ENCODE measurements at regions not wholly inside any gene's neighbourhood (a gene's known extent, or its start where the extent isn't known, plus 50 kb on each side); places are given as distances from the start of the nearest gene placed in this dataset.
A peak's percentile ranks its signal among the peaks of the same experiment; 100 is the strongest.

GRCh38 chr6:109315341-109316110, 66.7 kb downstream of the CD164 start:
- DNase-seq, result no peak

DNA sequence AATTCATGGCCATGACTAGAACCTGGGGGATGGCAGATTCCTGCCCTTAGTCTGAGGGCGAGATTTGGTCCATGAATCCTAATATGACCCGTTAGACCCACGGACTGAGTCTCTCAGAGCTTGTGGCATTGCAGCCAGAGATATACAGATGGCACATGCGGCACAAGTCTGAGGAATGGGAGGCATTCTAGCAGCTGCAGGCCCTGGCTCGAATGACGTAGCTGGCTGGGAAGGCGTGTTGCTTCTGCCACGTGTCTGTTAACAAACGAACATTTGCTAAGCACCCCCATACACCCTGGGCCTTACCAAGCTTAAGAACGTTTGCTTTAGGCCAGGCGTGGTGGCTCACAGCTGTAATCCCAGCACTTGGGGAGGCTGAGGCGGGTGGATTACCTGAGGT, 68.0 kb downstream of the CD164 start:
- no peak for DNase-seq

DNA sequence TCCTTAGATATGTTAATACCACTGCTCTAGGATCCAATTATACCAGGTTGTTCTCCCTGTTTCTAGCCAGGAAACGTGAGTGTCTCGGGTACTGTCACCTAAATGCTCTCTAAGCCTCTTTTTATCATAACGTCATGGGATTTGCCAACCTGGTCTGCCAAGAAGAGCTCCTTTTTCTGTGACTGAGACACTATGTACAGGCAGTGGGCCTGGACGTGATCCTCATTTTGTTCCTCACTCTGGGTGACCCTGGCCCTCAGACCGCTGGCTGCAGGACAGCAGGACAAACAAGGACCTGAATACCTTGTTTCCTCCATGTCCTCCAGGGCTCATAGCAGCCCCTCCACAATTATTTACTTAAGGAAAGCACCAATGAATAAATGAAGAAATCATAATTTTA, 69.1 kb downstream of the CD164 start:
- no peak for DNase-seq

GRCh38 chr6:109311471-109311870, 70.8 kb downstream of the CD164 start:
- DNase-seq, result no peak

GRCh38 chr6:109309917-109310316, 72.3 kb downstream of the CD164 start:
- no peak for DNase-seq

- DNase-seq, result peak; percentile 74
These were observed 74.2 kb downstream of the CD164 start for GRCh38 chr6:109308018-109308492.

- no peak for DNase-seq
These were observed 75.5 kb downstream of the CD164 start for GRCh38 chr6:109306733-109307132.

DNA sequence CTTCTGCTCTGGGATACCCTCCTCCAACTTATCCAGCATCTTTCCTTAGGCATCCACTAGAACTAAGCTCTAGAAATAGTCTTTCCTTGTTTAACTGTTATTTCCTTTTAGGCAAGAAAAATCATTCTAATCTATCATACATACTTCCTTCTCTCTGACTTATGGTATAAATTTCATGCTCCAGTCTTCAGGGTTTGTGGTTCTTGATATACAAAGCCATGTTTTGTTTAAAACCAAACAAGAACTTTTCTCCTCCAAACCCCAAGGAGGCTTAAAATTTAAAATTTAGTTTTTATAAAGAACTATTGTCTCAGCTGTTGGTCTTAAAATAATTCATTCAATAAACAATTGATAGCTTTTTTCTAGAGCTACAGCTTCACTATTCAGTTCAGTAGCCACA, 77.2 kb downstream of the CD164 start:
- no peak for DNase-seq

DNA sequence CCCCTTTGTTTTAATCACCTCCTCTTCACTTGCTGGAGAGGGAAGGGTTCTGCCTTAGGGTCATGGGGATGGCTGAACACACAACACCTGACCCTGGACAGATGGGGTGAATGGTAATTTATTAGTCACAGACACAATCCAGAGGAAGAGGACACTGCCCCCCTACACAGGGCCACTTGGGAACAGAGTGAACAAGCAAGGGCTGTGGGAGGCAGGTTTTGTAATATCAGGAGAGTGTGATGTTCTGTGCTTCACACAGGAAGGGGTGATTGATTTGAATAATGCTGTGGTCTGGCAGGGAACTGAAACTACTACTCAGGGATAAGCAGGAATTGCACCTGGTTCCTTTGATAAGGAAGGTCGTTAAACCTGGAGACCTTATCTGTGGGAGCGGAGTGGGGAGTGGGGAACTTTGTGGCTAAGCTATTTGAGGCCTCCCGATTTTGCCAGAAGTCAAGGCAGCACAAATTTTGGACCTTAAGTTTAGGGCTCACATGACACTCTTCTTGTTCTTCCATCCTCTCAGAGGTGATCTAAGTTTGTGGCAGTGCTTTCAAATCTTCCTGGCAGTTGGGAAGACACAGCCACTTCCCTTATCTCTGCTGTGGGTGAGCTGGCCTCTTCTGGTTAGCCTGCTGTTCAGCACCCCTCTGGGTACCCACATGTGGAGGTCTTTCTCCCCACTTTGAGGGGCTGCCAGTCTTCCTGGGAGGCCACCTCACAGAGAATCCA, 77.8 kb downstream of the CD164 start:
- DNase-seq, result peak; percentile 41

DNA sequence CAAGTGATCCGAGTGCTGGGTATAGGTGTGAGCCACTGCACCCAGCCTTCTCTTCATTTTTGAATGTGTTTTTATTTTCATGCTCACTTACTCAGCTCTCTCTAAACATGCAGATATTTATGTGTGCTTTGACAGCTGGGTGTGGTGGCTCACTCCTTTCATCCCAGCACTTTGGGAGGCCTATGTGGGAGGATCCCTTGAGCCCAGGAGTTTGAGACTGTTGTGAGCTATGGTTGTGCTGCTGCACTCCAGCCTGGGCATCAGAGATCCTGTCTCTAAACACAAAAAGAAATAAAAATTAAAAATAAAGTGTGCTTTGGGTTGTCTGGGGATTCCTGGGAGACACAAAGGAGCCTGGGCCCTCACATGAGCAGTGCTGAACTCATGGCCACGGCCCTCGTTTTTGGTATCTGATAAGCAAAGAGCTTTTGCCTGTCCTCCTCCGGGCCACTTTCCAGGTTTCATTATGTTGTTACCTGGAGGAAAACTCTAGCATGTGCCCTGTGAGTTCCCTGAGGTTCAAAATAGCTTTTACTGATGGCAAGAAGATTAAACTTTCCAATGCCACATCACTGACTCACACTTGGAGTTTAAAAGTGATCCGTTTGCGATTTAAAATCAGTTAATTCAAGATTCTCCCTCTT, 78.5 kb downstream of the CD164 start:
- no peak for DNase-seq

GRCh38 chr6:109303164-109303563, 79.1 kb downstream of the CD164 start:
- DNase-seq, result no peak

DNA sequence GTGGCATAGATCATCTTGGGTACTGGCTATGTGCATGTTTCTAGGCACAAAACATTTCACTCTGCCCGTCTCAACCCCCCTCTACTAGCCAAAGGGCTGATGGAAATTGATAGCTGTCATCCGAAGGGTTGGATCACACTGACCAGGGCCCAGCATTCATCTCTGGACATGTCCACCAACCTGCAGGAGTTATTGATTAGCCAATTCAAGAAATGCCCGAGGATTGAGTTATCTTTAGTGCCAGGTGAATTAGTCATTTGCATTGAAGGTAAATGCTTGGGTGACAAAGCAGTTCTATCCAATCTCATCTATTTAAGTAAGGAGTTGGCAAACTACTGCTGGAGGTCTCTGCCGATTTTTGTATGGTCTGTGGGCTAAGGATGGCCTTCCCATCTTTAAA, 80.1 kb downstream of the CD164 start:
- no peak for DNase-seq

DNA sequence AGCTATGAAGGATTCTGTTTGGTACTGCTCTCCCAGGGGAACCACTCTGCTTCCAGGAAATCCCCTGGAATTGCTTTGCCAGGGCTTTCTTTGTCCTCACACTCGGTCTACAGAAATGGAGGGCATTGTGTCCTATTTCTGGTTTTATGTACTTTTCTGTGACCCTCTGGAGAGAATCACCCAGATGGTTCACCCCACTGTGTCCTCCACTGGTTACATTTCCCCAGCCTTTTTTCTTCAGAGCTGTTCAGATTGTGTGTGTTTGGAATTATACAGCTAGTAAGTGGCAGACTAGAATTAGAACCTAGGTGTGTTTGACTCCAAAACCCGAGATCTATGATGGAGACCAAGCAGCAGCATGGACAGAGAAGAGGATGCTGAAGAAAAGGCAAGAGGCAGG, 80.8 kb downstream of the CD164 start:
- no peak for DNase-seq

- no peak for DNase-seq
These were observed 81.4 kb downstream of the CD164 start for GRCh38 chr6:109300874-109301273.

- DNase-seq, result no peak
These were observed 82.3 kb downstream of the CD164 start for GRCh38 chr6:109299776-109300564.

GRCh38 chr6:109299265-109299607, 83.0 kb downstream of the CD164 start:
- no peak for DNase-seq

GRCh38 chr6:109298605-109299264, 83.5 kb downstream of the CD164 start:
- no peak for DNase-seq

- DNase-seq, result no peak
These were observed 84.7 kb downstream of the CD164 start for GRCh38 chr6:109297406-109298110.

DNA sequence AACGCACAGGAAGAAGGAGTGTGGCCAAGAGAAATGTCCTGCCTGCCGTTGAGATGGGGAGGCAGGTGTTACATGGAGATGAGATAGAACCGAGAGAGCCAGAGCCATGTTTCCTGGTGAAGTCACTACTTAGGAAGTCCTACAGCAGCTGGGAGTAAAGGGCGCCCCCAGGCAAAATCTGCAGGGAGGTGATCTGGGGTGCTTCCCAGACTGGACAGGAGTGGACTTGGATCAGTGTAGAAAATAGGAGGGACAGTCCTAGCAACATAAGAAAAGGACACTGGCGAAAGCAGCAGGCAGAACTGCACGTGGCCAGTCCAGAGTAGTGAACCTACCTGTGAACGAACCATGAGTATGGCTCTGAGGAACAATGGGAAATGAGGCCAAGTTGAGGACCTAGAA, 85.3 kb downstream of the CD164 start:
- DNase-seq, result no peak

- no peak for DNase-seq
These were observed 85.8 kb downstream of the CD164 start for GRCh38 chr6:109296452-109296851.

- DNase-seq, result no peak
These were observed 86.5 kb downstream of the CD164 start for GRCh38 chr6:109295774-109296156.

All from activated CD4-positive, alpha-beta T cell treated with anti-CD3 and anti-CD28 coated beads for 48 hours (primary cell).